Neuron (in vitro differentiated cells): ENCODE measurements at regions not wholly inside any gene's neighbourhood (a gene's known extent, or its start where the extent isn't known, plus 50 kb on each side); places are given as distances from the start of the nearest gene placed in this dataset.

Experiments
- H2AFZ ChIP-seq: one replicate; pipeline ENCODE4 v1.6.1; 2013; ENCODE audit warnings: low read depth, mild to moderate bottlenecking, inconsistent platforms, low read length, moderate library complexity
- H3K27me3 ChIP-seq: one replicate; pipeline ENCODE4 v1.6.1; 2013; ENCODE audit warnings: low read length; ENCODE audit not compliant: insufficient read depth
- H3K36me3 ChIP-seq: one replicate; pipeline ENCODE4 v1.6.1; 2013; ENCODE audit warnings: low read length; ENCODE audit not compliant: insufficient read depth
- H3K4me1 ChIP-seq: one replicate; pipeline ENCODE4 v1.6.1; 2013; ENCODE audit warnings: low read length; ENCODE audit not compliant: insufficient read depth
- H3K4me3 ChIP-seq: 2 replicates; pipeline ENCODE4 v1.5.1; 2013; ENCODE audit warnings: mild to moderate bottlenecking, low read length, moderate library complexity
- H3K9me3 ChIP-seq: one replicate; pipeline ENCODE4 v1.6.1; 2013; ENCODE audit warnings: low read length

GRCh38 chr4:156230176-156230575 is 276.5 kb upstream of the CTSO start:
- Histone ChIP-seq H3K4me3 (no peak overlapping the region), H3K27me3 (no peaks in the 10 kb centered on the region), H2AFZ (no peak overlapping the region), H3K36me3 (no peaks in the 10 kb centered on the region), H3K9me3 (no peaks in the 10 kb centered on the region), H3K4me1 (peaks cover 5% of the 10 kb centered on the region)

- Histone ChIP-seq H2AFZ (no peak overlapping the region), H3K27me3 (no peaks in the 10 kb centered on the region), H3K4me3 (no peak overlapping the region), H3K36me3 (no peaks in the 10 kb centered on the region), H3K4me1 (peaks cover 5% of the 10 kb centered on the region), H3K9me3 (no peaks in the 10 kb centered on the region)
These were observed 275.0 kb upstream of the CTSO start for GRCh38 chr4:156228676-156229075.

- Histone ChIP-seq H3K27me3 (no peaks in the 10 kb centered on the region), H3K4me1 (peaks cover 5% of the 10 kb centered on the region), H3K36me3 (no peaks in the 10 kb centered on the region), H2AFZ (no peak overlapping the region), H3K4me3 (no peak overlapping the region), H3K9me3 (no peaks in the 10 kb centered on the region)
These were observed 273.7 kb upstream of the CTSO start for GRCh38 chr4:156227321-156227720.

GRCh38 chr4:156223985-156224384 is 270.3 kb upstream of the CTSO start:
- Histone ChIP-seq H3K4me1 (no peaks in the 10 kb centered on the region), H3K27me3 (no peaks in the 10 kb centered on the region), H3K36me3 (no peaks in the 10 kb centered on the region), H3K4me3 (no peak overlapping the region), H3K9me3 (no peaks in the 10 kb centered on the region), H2AFZ (no peak overlapping the region)

- Histone ChIP-seq H3K4me1 (no peaks in the 10 kb centered on the region), H3K4me3 (no peak overlapping the region), H3K27me3 (no peaks in the 10 kb centered on the region), H3K36me3 (no peaks in the 10 kb centered on the region), H2AFZ (no peak overlapping the region), H3K9me3 (peaks cover 2% of the 10 kb centered on the region)
These were observed 263.6 kb upstream of the CTSO start for GRCh38 chr4:156217236-156217635.

- no peaks in the 10 kb centered on the region for H3K36me3 ChIP-seq
- no peaks in the 10 kb centered on the region for H3K27me3 ChIP-seq
These were observed 247.4 kb upstream of the CTSO start for GRCh38 chr4:156201050-156201449.

GRCh38 chr4:156198511-156198910 is 244.8 kb upstream of the CTSO start:
- no peak overlapping the region for H3K4me3 ChIP-seq
- H3K9me3 ChIP-seq, result no peaks in the 10 kb centered on the region
- no peak overlapping the region for H2AFZ ChIP-seq
- no peaks in the 10 kb centered on the region for H3K27me3 ChIP-seq
- H3K36me3 ChIP-seq, result no peaks in the 10 kb centered on the region
- no peaks in the 10 kb centered on the region for H3K4me1 ChIP-seq

More at GRCh38 chr4:156201050-156201449, 247.4 kb upstream of the CTSO start:
- no peaks in the 10 kb centered on the region for H3K4me1 ChIP-seq
- no peak overlapping the region for H2AFZ ChIP-seq
- H3K4me3 ChIP-seq, result no peak overlapping the region
- no peaks in the 10 kb centered on the region for H3K9me3 ChIP-seq

- Histone ChIP-seq H3K4me1 (no peaks in the 10 kb centered on the region), H3K27me3 (no peaks in the 10 kb centered on the region), H3K9me3 (no peaks in the 10 kb centered on the region), H3K4me3 (no peak overlapping the region), H3K36me3 (no peaks in the 10 kb centered on the region), H2AFZ (no peak overlapping the region)
These were observed 243.6 kb upstream of the CTSO start for GRCh38 chr4:156197216-156197615.

GRCh38 chr4:156196722-156197121 is 243.1 kb upstream of the CTSO start:
- H3K4me3 ChIP-seq, result no peak overlapping the region
- no peaks in the 10 kb centered on the region for H3K4me1 ChIP-seq
- no peaks in the 10 kb centered on the region for H3K9me3 ChIP-seq
- no peak overlapping the region for H2AFZ ChIP-seq
- H3K27me3 ChIP-seq, result no peaks in the 10 kb centered on the region
- no peaks in the 10 kb centered on the region for H3K36me3 ChIP-seq

- no peak overlapping the region for H3K4me3 ChIP-seq
- H3K36me3 ChIP-seq, result no peaks in the 10 kb centered on the region
- H3K4me1 ChIP-seq, result no peaks in the 10 kb centered on the region
- no peak overlapping the region for H2AFZ ChIP-seq
- no peaks in the 10 kb centered on the region for H3K9me3 ChIP-seq
- H3K27me3 ChIP-seq, result no peaks in the 10 kb centered on the region
These were observed 242.2 kb upstream of the CTSO start for GRCh38 chr4:156195914-156196313.

GRCh38 chr4:156194896-156195295 is 241.2 kb upstream of the CTSO start:
- Histone ChIP-seq H3K27me3 (no peaks in the 10 kb centered on the region), H3K4me1 (no peaks in the 10 kb centered on the region), H2AFZ (no peak overlapping the region), H3K36me3 (no peaks in the 10 kb centered on the region), H3K9me3 (no peaks in the 10 kb centered on the region), H3K4me3 (no peak overlapping the region)

GRCh38 chr4:156193800-156194199 is 240.1 kb upstream of the CTSO start:
- Histone ChIP-seq H3K27me3 (no peaks in the 10 kb centered on the region), H3K4me1 (no peaks in the 10 kb centered on the region), H3K4me3 (no peak overlapping the region), H3K9me3 (no peaks in the 10 kb centered on the region), H2AFZ (no peak overlapping the region), H3K36me3 (no peaks in the 10 kb centered on the region)

GRCh38 chr4:156193106-156193505 is 239.4 kb upstream of the CTSO start:
- H3K4me3 ChIP-seq, result no peak overlapping the region
- H3K9me3 ChIP-seq, result no peaks in the 10 kb centered on the region
- H3K27me3 ChIP-seq, result no peaks in the 10 kb centered on the region
- no peaks in the 10 kb centered on the region for H3K36me3 ChIP-seq
- H2AFZ ChIP-seq, result no peak overlapping the region
- no peaks in the 10 kb centered on the region for H3K4me1 ChIP-seq

GRCh38 chr4:156192033-156192432 is 238.4 kb upstream of the CTSO start:
- no peak overlapping the region for H3K4me3 ChIP-seq
- no peaks in the 10 kb centered on the region for H3K36me3 ChIP-seq
- no peaks in the 10 kb centered on the region for H3K27me3 ChIP-seq
- H3K4me1 ChIP-seq, result no peaks in the 10 kb centered on the region
- H2AFZ ChIP-seq, result no peak overlapping the region
- no peaks in the 10 kb centered on the region for H3K9me3 ChIP-seq
